Non-pigmented ciliary epithelial cell (primary cell): ENCODE measurements at regions not wholly inside any gene's neighbourhood (a gene's known extent, or its start where the extent isn't known, plus 50 kb on each side); places are given as distances from the start of the nearest gene placed in this dataset.
"Not testable (repeated sequence)": the region's sequence is repeated elsewhere in the genome, so short reads cannot be mapped to it uniquely, and the experiment has no call there.

Experiments used
- DNase-seq: peaks from one replicate; pipeline ENCODE4 v3.0.0-alpha.2; 2010; ENCODE audit warnings: low read depth

GRCh38 chr19:30943101-30943843, 406.0 kb downstream of the TSHZ3 start:
- DNase-seq = no peak

- no peak for DNase-seq
Observed at GRCh38 chr19:30942636-30943035, 406.6 kb downstream of the TSHZ3 start.

GRCh38 chr19:30941591-30941990, 407.6 kb downstream of the TSHZ3 start:
- no peak for DNase-seq

- no peak for DNase-seq
Observed at GRCh38 chr19:30936276-30936675, 413.0 kb downstream of the TSHZ3 start.

GRCh38 chr19:30935146-30935545, 414.1 kb downstream of the TSHZ3 start:
- no peak for DNase-seq

GRCh38 chr19:30933454-30933853, 415.8 kb downstream of the TSHZ3 start:
- DNase-seq = not testable (repeated sequence)

GRCh38 chr19:30932854-30933253, 416.4 kb downstream of the TSHZ3 start:
- no peak for DNase-seq

GRCh38 chr19:30930941-30931706, 418.1 kb downstream of the TSHZ3 start:
- no peak for DNase-seq

- DNase-seq = no peak
Observed at GRCh38 chr19:30927705-30928104, 421.5 kb downstream of the TSHZ3 start.

- no peak for DNase-seq
Observed at GRCh38 chr19:30924670-30925069, 424.6 kb downstream of the TSHZ3 start.

- no peak for DNase-seq
Observed at GRCh38 chr19:30924069-30924636, 425.1 kb downstream of the TSHZ3 start.

GRCh38 chr19:30923621-30924020, 425.6 kb downstream of the TSHZ3 start:
- no peak for DNase-seq

GRCh38 chr19:30923096-30923495, 426.1 kb downstream of the TSHZ3 start:
- DNase-seq = no peak

- DNase-seq = no peak
Observed at GRCh38 chr19:30920222-30920621, 429.0 kb downstream of the TSHZ3 start.

- DNase-seq = no peak
Observed at GRCh38 chr19:30919737-30920136, 429.5 kb downstream of the TSHZ3 start.

GRCh38 chr19:30916238-30916637, 433.0 kb downstream of the TSHZ3 start:
- DNase-seq = no peak

GRCh38 chr19:30911491-30911890, 437.7 kb downstream of the TSHZ3 start:
- DNase-seq = no peak

- no peak for DNase-seq
Observed at GRCh38 chr19:30910485-30911240, 438.6 kb downstream of the TSHZ3 start.

GRCh38 chr19:30909216-30909615, 440.0 kb downstream of the TSHZ3 start:
- DNase-seq = no peak

GRCh38 chr19:30908262-30908771, 440.9 kb downstream of the TSHZ3 start:
- DNase-seq = no peak

GRCh38 chr19:30906871-30907270, 442.4 kb downstream of the TSHZ3 start:
- no peak for DNase-seq

- DNase-seq = no peak
Observed at GRCh38 chr19:30900051-30900450, 449.2 kb downstream of the TSHZ3 start.
